OCI-LY7 (cell line): ENCODE measurements at regions not wholly inside any gene's neighbourhood (a gene's known extent, or its start where the extent isn't known, plus 50 kb on each side); places are given as distances from the start of the nearest gene placed in this dataset.

ENCODE experiments used
- CTCF ChIP-seq: fragments of 200-600 bp; sonication (generic); conservative IDR thresholded peaks from 2 replicates; pipeline ENCODE4 v1.5.1; 2014; ENCODE audit warnings: mild to moderate bottlenecking, antibody characterized with exemption, low read length, moderate library complexity, mixed read lengths
- EZH2phosphoT487 ChIP-seq: fragments of 200-600 bp; sonication (generic); IDR thresholded peaks from 2 replicates; pipeline ENCODE4 v1.6.1; 2018; ENCODE audit warnings: low read depth, borderline replicate concordance, mild to moderate bottlenecking, mixed run types, antibody characterized with exemption, low read length, moderate library complexity, mixed read lengths

GRCh38 chr15:53305554-53305953, 453.9 kb downstream of the WDR72 start:
- TF ChIP-seq CTCF, result no peak
- TF ChIP-seq EZH2phosphoT487, result no peak
